Fibroblast of the aortic adventitia (primary cell): ENCODE measurements at regions not wholly inside any gene's neighbourhood (a gene's known extent, or its start where the extent isn't known, plus 50 kb on each side); places are given as distances from the start of the nearest gene placed in this dataset.

Source experiments
- DNase-seq: peaks from one replicate; pipeline ENCODE4 v3.0.0-alpha.2; 2010; ENCODE audit warnings: low read depth
- H3K4me3 ChIP-seq: 2 replicates; pipeline ENCODE4 v1.5.1; 2011; ENCODE audit warnings: low read depth, mild to moderate bottlenecking, control low read depth, low read length, moderate library complexity
- CTCF ChIP-seq: IDR thresholded peaks from 2 replicates; pipeline ENCODE4 v1.5.1; 2011; ENCODE audit warnings: mild to moderate bottlenecking, low read length, control low read depth, inconsistent platforms; ENCODE audit not compliant: insufficient read depth

GRCh38 chr11:41985799-41986198 is 526.3 kb upstream of the LRRC4C start:
- no peak overlapping the region for H3K4me3 ChIP-seq
- TF ChIP-seq CTCF: no peak
- no peak for DNase-seq

GRCh38 chr11:41988951-41989572 is 529.6 kb upstream of the LRRC4C start:
- no peak overlapping the region for H3K4me3 ChIP-seq
- no peak for TF ChIP-seq CTCF
- DNase-seq: no peak

DNA sequence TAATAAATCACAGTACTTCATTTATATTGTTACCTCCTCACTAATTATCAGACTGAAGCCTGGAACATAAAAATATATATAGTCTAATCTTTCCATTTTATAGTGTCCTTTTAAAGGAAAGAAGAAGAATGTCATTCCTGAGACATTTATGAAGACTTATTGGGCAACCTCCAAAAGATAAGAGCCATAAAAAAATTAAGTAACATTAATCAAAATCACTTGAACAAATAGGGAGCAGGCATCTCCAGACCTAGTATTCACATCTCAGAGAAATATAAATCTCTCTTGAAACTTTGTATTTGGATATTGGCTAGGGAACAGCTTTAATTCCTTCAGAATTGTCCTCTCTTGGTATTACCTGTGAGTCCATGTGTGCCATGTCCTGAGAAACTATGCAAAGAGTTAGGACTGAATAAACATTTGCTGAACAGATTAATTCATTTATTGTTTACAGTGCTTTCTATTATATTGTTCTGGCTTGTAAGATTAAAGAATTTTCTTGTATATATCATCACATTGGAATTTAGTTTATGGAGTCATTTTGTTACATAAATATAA is 530.5 kb upstream of the LRRC4C start:
- no peak overlapping the region for H3K4me3 ChIP-seq
- no peak for TF ChIP-seq CTCF
- no peak for DNase-seq

DNA sequence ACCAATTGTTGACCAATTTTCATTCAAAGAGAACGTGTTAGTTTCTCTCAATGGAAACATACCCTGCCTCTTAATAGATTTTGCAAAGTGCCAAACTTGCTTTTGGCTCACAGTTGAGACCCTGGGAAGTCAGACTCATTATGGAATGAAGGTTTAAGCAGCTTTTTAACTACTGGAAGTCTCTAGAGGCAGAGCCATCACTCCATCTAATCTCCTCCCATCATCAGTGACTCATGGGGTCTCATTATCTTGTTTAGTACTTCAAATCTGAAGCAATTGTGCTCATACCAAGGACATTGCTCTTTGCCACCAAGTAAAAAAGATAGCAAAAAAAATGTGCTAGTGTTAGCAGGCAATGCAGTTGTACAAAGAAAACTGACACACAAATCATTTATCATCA is 537.1 kb upstream of the LRRC4C start:
- TF ChIP-seq CTCF: no peak
- no peak overlapping the region for H3K4me3 ChIP-seq
- DNase-seq: no peak

GRCh38 chr11:41997844-41998401 is 538.5 kb upstream of the LRRC4C start:
- H3K4me3 ChIP-seq: no peak overlapping the region
- TF ChIP-seq CTCF: no peak
- DNase-seq: no peak

GRCh38 chr11:41999066-41999465 is 539.6 kb upstream of the LRRC4C start:
- no peak for TF ChIP-seq CTCF
- no peak overlapping the region for H3K4me3 ChIP-seq
- DNase-seq: no peak

- no peak for DNase-seq
- H3K4me3 ChIP-seq: no peak overlapping the region
- no peak for TF ChIP-seq CTCF
Observed at GRCh38 chr11:42003801-42004200, 544.3 kb upstream of the LRRC4C start.
